ENCODE measurements at regions not wholly inside any gene's neighbourhood (a gene's known extent, or its start where the extent isn't known, plus 50 kb on each side); places are given as distances from the start of the nearest gene placed in this dataset.

- Histone ChIP-seq H3K27me3 (ENCODE audit: control insufficient read depth in 1 of 2, insufficient read depth in 2 of 2, low read length in 2 of 2) (no peaks in the 10 kb centered on the region), H3K4me3 (ENCODE audit: low read depth in 1 of 2, low read length in 2 of 2) (no peak overlapping the region), H3K36me3 (ENCODE audit: control insufficient read depth in 2 of 2, insufficient read depth in 2 of 2, low read length in 1 of 2) (no peaks in the 10 kb centered on the region), H3K9me3 (ENCODE audit: control insufficient read depth in 2 of 2, insufficient read depth in 1 of 2, low read depth in 1 of 2, low read length in 1 of 2) (no peaks in the 10 kb centered on the region), H3K27ac (ENCODE audit: low read depth in 2 of 2, low read length in 1 of 2) (no peak overlapping the region), H3K4me1 (ENCODE audit: control insufficient read depth in 2 of 2, insufficient read depth in 2 of 2, low read length in 1 of 2) (peaks cover 0 to 2% of the 10 kb centered on the region in 2 donors)
- 56 to 60% methylated on average over 4 of the region's 4 CpGs for WGBS, 2 donors
These were observed 301.0 kb downstream of the DOCK8 start for GRCh38 chr9:515665-516064.

- WGBS, 2 donors, result 54 to 62% methylated on average over 4 of the region's 4 CpGs
- Histone ChIP-seq H3K9me3 (ENCODE audit: control insufficient read depth in 2 of 2, insufficient read depth in 1 of 2, low read depth in 1 of 2, low read length in 1 of 2) (no peaks in the 10 kb centered on the region), H3K4me1 (ENCODE audit: control insufficient read depth in 2 of 2, insufficient read depth in 2 of 2, low read length in 1 of 2) (peaks cover 0 to 5% of the 10 kb centered on the region in 2 donors), H3K4me3 (ENCODE audit: low read depth in 1 of 2, low read length in 2 of 2) (no peak overlapping the region), H3K36me3 (ENCODE audit: control insufficient read depth in 2 of 2, insufficient read depth in 2 of 2, low read length in 1 of 2) (no peaks in the 10 kb centered on the region), H3K27me3 (ENCODE audit: control insufficient read depth in 1 of 2, insufficient read depth in 2 of 2, low read length in 2 of 2) (no peaks in the 10 kb centered on the region), H3K27ac (ENCODE audit: low read depth in 2 of 2, low read length in 1 of 2) (peak overlapping the region; percentile 85 to 90)
These were observed 303.3 kb downstream of the DOCK8 start for GRCh38 chr9:517993-518392.

- no peak overlapping the region for H3K4me3 ChIP-seq (ENCODE audit: low read depth in 1 of 2, low read length in 2 of 2)
- H3K27ac ChIP-seq (ENCODE audit: low read depth in 2 of 2, low read length in 1 of 2), result peak overlapping the region; percentile 85 to 90
- peaks cover 0 to 5% of the 10 kb centered on the region in 2 donors for H3K4me1 ChIP-seq (ENCODE audit: control insufficient read depth in 2 of 2, insufficient read depth in 2 of 2, low read length in 1 of 2)
These were observed 303.9 kb downstream of the DOCK8 start for GRCh38 chr9:518540-518939.

GRCh38 chr9:519579-519978 is 304.9 kb downstream of the DOCK8 start:
- H3K27me3 ChIP-seq (ENCODE audit: control insufficient read depth in 1 of 2, insufficient read depth in 2 of 2, low read length in 2 of 2), result no peaks in the 10 kb centered on the region
- no peak overlapping the region for H3K4me3 ChIP-seq (ENCODE audit: low read depth in 1 of 2, low read length in 2 of 2)
- H3K36me3 ChIP-seq (ENCODE audit: control insufficient read depth in 2 of 2, insufficient read depth in 2 of 2, low read length in 1 of 2), result no peaks in the 10 kb centered on the region
- H3K27ac ChIP-seq (ENCODE audit: low read depth in 2 of 2, low read length in 1 of 2), result no peak overlapping the region
- 29 to 40% methylated on average over 3 of the region's 3 CpGs for WGBS, 2 donors
- no peaks in the 10 kb centered on the region for H3K9me3 ChIP-seq (ENCODE audit: control insufficient read depth in 2 of 2, insufficient read depth in 1 of 2, low read depth in 1 of 2, low read length in 1 of 2)
- peaks cover 0 to 5% of the 10 kb centered on the region in 2 donors for H3K4me1 ChIP-seq (ENCODE audit: control insufficient read depth in 2 of 2, insufficient read depth in 2 of 2, low read length in 1 of 2)

More at GRCh38 chr9:518540-518939, 303.9 kb downstream of the DOCK8 start:
- no peaks in the 10 kb centered on the region for H3K36me3 ChIP-seq (ENCODE audit: control insufficient read depth in 2 of 2, insufficient read depth in 2 of 2, low read length in 1 of 2)
- no peaks in the 10 kb centered on the region for H3K27me3 ChIP-seq (ENCODE audit: control insufficient read depth in 1 of 2, insufficient read depth in 2 of 2, low read length in 2 of 2)
- 53 to 62% methylated on average over 5 of the region's 5 CpGs for WGBS, 2 donors
- no peaks in the 10 kb centered on the region for H3K9me3 ChIP-seq (ENCODE audit: control insufficient read depth in 2 of 2, insufficient read depth in 1 of 2, low read depth in 1 of 2, low read length in 1 of 2)

- H3K27ac ChIP-seq (ENCODE audit: low read depth in 2 of 2, low read length in 1 of 2), result no peak overlapping the region
- H3K4me3 ChIP-seq (ENCODE audit: low read depth in 1 of 2, low read length in 2 of 2), result no peak overlapping the region
- H3K27me3 ChIP-seq (ENCODE audit: control insufficient read depth in 1 of 2, insufficient read depth in 2 of 2, low read length in 2 of 2), result no peaks in the 10 kb centered on the region
- H3K9me3 ChIP-seq (ENCODE audit: control insufficient read depth in 2 of 2, insufficient read depth in 1 of 2, low read depth in 1 of 2, low read length in 1 of 2), result no peaks in the 10 kb centered on the region
- H3K36me3 ChIP-seq (ENCODE audit: control insufficient read depth in 2 of 2, insufficient read depth in 2 of 2, low read length in 1 of 2), result no peaks in the 10 kb centered on the region
- WGBS, 2 donors, result 75 to 77% methylated on average over 3 of the region's 3 CpGs
- H3K4me1 ChIP-seq (ENCODE audit: control insufficient read depth in 2 of 2, insufficient read depth in 2 of 2, low read length in 1 of 2), result peaks cover 0 to 5% of the 10 kb centered on the region in 2 donors
These were observed 305.6 kb downstream of the DOCK8 start for GRCh38 chr9:520302-520701.

GRCh38 chr9:522190-522589 is 307.5 kb downstream of the DOCK8 start:
- H3K4me1 ChIP-seq (ENCODE audit: control insufficient read depth in 2 of 2, insufficient read depth in 2 of 2, low read length in 1 of 2), result peaks cover 0 to 5% of the 10 kb centered on the region in 2 donors
- no peak overlapping the region for H3K4me3 ChIP-seq (ENCODE audit: low read depth in 1 of 2, low read length in 2 of 2)
- no peaks in the 10 kb centered on the region for H3K36me3 ChIP-seq (ENCODE audit: control insufficient read depth in 2 of 2, insufficient read depth in 2 of 2, low read length in 1 of 2)
- no peak overlapping the region for H3K27ac ChIP-seq (ENCODE audit: low read depth in 2 of 2, low read length in 1 of 2)
- H3K27me3 ChIP-seq (ENCODE audit: control insufficient read depth in 1 of 2, insufficient read depth in 2 of 2, low read length in 2 of 2), result no peaks in the 10 kb centered on the region
- H3K9me3 ChIP-seq (ENCODE audit: control insufficient read depth in 2 of 2, insufficient read depth in 1 of 2, low read depth in 1 of 2, low read length in 1 of 2), result no peaks in the 10 kb centered on the region
- WGBS, 2 donors, result 93 to 94% methylated on average over 5 of the region's 5 CpGs

- H3K4me1 ChIP-seq (ENCODE audit: control insufficient read depth in 2 of 2, insufficient read depth in 2 of 2, low read length in 1 of 2), result peaks cover 0 to 5% of the 10 kb centered on the region in 2 donors
- 75 to 92% methylated on average over 1 of the region's 1 CpG for WGBS, 2 donors
- no peaks in the 10 kb centered on the region for H3K36me3 ChIP-seq (ENCODE audit: control insufficient read depth in 2 of 2, insufficient read depth in 2 of 2, low read length in 1 of 2)
- H3K27ac ChIP-seq (ENCODE audit: low read depth in 2 of 2, low read length in 1 of 2), result no peak overlapping the region
- no peaks in the 10 kb centered on the region for H3K9me3 ChIP-seq (ENCODE audit: control insufficient read depth in 2 of 2, insufficient read depth in 1 of 2, low read depth in 1 of 2, low read length in 1 of 2)
- H3K4me3 ChIP-seq (ENCODE audit: low read depth in 1 of 2, low read length in 2 of 2), result no peak overlapping the region
- no peaks in the 10 kb centered on the region for H3K27me3 ChIP-seq (ENCODE audit: control insufficient read depth in 1 of 2, insufficient read depth in 2 of 2, low read length in 2 of 2)
These were observed 308.0 kb downstream of the DOCK8 start for GRCh38 chr9:522658-523057.

GRCh38 chr9:523444-523843 is 308.8 kb downstream of the DOCK8 start:
- Histone ChIP-seq H3K4me3 (ENCODE audit: low read depth in 1 of 2, low read length in 2 of 2) (no peak overlapping the region), H3K27me3 (ENCODE audit: control insufficient read depth in 1 of 2, insufficient read depth in 2 of 2, low read length in 2 of 2) (no peaks in the 10 kb centered on the region), H3K4me1 (ENCODE audit: control insufficient read depth in 2 of 2, insufficient read depth in 2 of 2, low read length in 1 of 2) (peaks cover 0 to 5% of the 10 kb centered on the region in 2 donors), H3K9me3 (ENCODE audit: control insufficient read depth in 2 of 2, insufficient read depth in 1 of 2, low read depth in 1 of 2, low read length in 1 of 2) (no peaks in the 10 kb centered on the region), H3K27ac (ENCODE audit: low read depth in 2 of 2, low read length in 1 of 2) (no peak overlapping the region), H3K36me3 (ENCODE audit: control insufficient read depth in 2 of 2, insufficient read depth in 2 of 2, low read length in 1 of 2) (no peaks in the 10 kb centered on the region)
- 95 to 98% methylated on average over 4 of the region's 4 CpGs for WGBS, 2 donors

- no peak overlapping the region for H3K4me3 ChIP-seq (ENCODE audit: low read depth in 1 of 2, low read length in 2 of 2)
- no peaks in the 10 kb centered on the region for H3K9me3 ChIP-seq (ENCODE audit: control insufficient read depth in 2 of 2, insufficient read depth in 1 of 2, low read depth in 1 of 2, low read length in 1 of 2)
- no peak overlapping the region for H3K27ac ChIP-seq (ENCODE audit: low read depth in 2 of 2, low read length in 1 of 2)
- H3K36me3 ChIP-seq (ENCODE audit: control insufficient read depth in 2 of 2, insufficient read depth in 2 of 2, low read length in 1 of 2), result no peaks in the 10 kb centered on the region
- 27 to 39% methylated on average over 2 of the region's 2 CpGs for WGBS, 2 donors
- H3K27me3 ChIP-seq (ENCODE audit: control insufficient read depth in 1 of 2, insufficient read depth in 2 of 2, low read length in 2 of 2), result no peaks in the 10 kb centered on the region
- H3K4me1 ChIP-seq (ENCODE audit: control insufficient read depth in 2 of 2, insufficient read depth in 2 of 2, low read length in 1 of 2), result peaks cover 0 to 5% of the 10 kb centered on the region in 2 donors
These were observed 309.3 kb downstream of the DOCK8 start for GRCh38 chr9:524008-524407.

- Histone ChIP-seq H3K4me1 (ENCODE audit: control insufficient read depth in 2 of 2, insufficient read depth in 2 of 2, low read length in 1 of 2) (peaks cover 0 to 5% of the 10 kb centered on the region in 2 donors), H3K36me3 (ENCODE audit: control insufficient read depth in 2 of 2, insufficient read depth in 2 of 2, low read length in 1 of 2) (no peaks in the 10 kb centered on the region), H3K9me3 (ENCODE audit: control insufficient read depth in 2 of 2, insufficient read depth in 1 of 2, low read depth in 1 of 2, low read length in 1 of 2) (no peaks in the 10 kb centered on the region), H3K27me3 (ENCODE audit: control insufficient read depth in 1 of 2, insufficient read depth in 2 of 2, low read length in 2 of 2) (no peaks in the 10 kb centered on the region), H3K27ac (ENCODE audit: low read depth in 2 of 2, low read length in 1 of 2) (no peak overlapping the region), H3K4me3 (ENCODE audit: low read depth in 1 of 2, low read length in 2 of 2) (no peak overlapping the region)
- WGBS, 2 donors, result 87 to 89% methylated on average over 11 of the region's 11 CpGs
These were observed 312.4 kb downstream of the DOCK8 start for GRCh38 chr9:526904-527591.

Measured in esophagus (tissue), 2 donors.